Esophagus muscularis mucosa (tissue), 4 donors: ENCODE measurements at regions not wholly inside any gene's neighbourhood (a gene's known extent, or its start where the extent isn't known, plus 50 kb on each side); places are given as distances from the start of the nearest gene placed in this dataset.
A peak's percentile ranks its signal among the peaks of the same experiment; 100 is the strongest.

ENCODE experiments used
- DNase-seq: peaks from one replicate; pipeline ENCODE4 v3.0.0-alpha.2; 2017; ENCODE audit errors: extremely low spot score
- H3K27ac ChIP-seq, 4 donors: fragments of 200-600 bp; sonication (generic); replicated peaks in 1 of 4; 1 replicate in 3 of 4; 2 replicates in 1 of 4; pipeline ENCODE4 v1.5.1; 2016 to 2019; ENCODE audit warnings: mild to moderate bottlenecking in 1 of 4
- H3K27me3 ChIP-seq, 4 donors: fragments of 200-600 bp; sonication (generic); one replicate each; pipeline versions ENCODE4 v1.5.1 to v1.6.0; 2016 to 2019
- H3K36me3 ChIP-seq, 4 donors: fragments of 200-600 bp; sonication (generic); one replicate each; pipeline ENCODE4 v1.5.1; 2016 to 2019
- H3K4me1 ChIP-seq, 4 donors: fragments of 200-600 bp; sonication (generic); one replicate each; pipeline ENCODE4 v1.5.1; 2016 to 2019
- H3K4me3 ChIP-seq, 4 donors: fragments of 200-600 bp; sonication (generic); 1 replicate in 2 of 4; 2 replicates in 2 of 4; pipeline ENCODE4 v1.5.1; 2016 to 2019; ENCODE audit warnings: mild to moderate bottlenecking in 4 of 4, moderate library complexity in 1 of 4
- H3K9me3 ChIP-seq, 4 donors: fragments of 200-600 bp; sonication (generic); 1 replicate in 3 of 4; 2 replicates in 1 of 4; pipeline ENCODE4 v1.5.1; 2016 to 2019
- EP300 ChIP-seq: sonication (generic); formaldehyde crosslinking; IDR thresholded peaks from one replicate; pipeline ENCODE4 v1.6.1; 2017; ENCODE audit warnings: antibody characterized with exemption
- POLR2A ChIP-seq: fragments of 450-650 bp; IDR thresholded peaks from one replicate; pipeline ENCODE4 v1.6.1; 2017; ENCODE audit warnings: antibody characterized with exemption, moderate library complexity, mild to moderate bottlenecking, low read depth
- POLR2AphosphoS5 ChIP-seq, 2 donors: sonication (generic); formaldehyde crosslinking; IDR thresholded peaks; one replicate each; pipeline ENCODE4 v1.6.1; 2017; ENCODE audit warnings: antibody characterized with exemption in 2 of 2
- WGBS: methylation state at CpG from one replicate; pipeline ENCODE4 v1.1.5; 2018; 5-methylcytosine and 5-hydroxymethylcytosine counted together
- intact Hi-C: fragments of 100-400 bp; cut with DNase I; formaldehyde crosslinking; loops from one replicate; pipeline ENCODE4 v1.15.1; 2023
- TF ChIP-seq, protein P1 (sequence below), 3 experiments: fragments of 200-600 bp in 2 of 3; fragments of 450-650 bp in 1 of 3; sonication (generic) in 2 of 3; IDR thresholded peaks; one replicate each; pipeline ENCODE4 v1.5.1; 2017 to 2019; ENCODE audit warnings: antibody characterized with exemption in 3 of 3, mild to moderate bottlenecking in 2 of 3, moderate library complexity in 1 of 3

DNA sequence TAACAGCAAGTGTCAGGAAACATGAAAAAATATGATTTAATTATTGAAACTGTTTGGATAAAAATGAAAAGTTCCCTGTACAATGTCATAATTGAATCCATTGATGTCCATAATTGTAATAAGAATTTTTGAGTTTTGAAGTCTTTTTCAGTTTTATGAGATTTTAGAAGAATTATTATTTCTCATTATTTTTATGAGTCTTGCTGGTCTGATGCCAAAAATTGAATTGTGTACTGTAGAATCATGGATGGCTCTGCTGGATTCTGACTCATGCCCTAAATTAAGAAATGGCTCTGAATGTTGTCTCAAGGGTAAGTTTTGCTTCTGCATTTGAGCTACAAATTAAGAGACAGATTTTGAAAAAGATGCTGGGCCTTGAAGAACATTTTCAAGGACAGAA is 132.8 kb upstream of the MAP9 start:
- Histone ChIP-seq H3K4me1 (peaks cover 26 to 36% (median 29%) of the 10 kb centered on the region in 4 donors), H3K27ac (no peak overlapping the region), H3K27me3 (no peaks in the 10 kb centered on the region), H3K9me3 (no peaks in the 10 kb centered on the region), H3K4me3 (no peak overlapping the region), H3K36me3 (no peaks in the 10 kb centered on the region)
- TF ChIP-seq POLR2A (no peak), POLR2AphosphoS5 (IDR thresholded peaks at IDR 0.05) (no peak), EP300 (no peak)
- TF ChIP-seq, protein P1, sequence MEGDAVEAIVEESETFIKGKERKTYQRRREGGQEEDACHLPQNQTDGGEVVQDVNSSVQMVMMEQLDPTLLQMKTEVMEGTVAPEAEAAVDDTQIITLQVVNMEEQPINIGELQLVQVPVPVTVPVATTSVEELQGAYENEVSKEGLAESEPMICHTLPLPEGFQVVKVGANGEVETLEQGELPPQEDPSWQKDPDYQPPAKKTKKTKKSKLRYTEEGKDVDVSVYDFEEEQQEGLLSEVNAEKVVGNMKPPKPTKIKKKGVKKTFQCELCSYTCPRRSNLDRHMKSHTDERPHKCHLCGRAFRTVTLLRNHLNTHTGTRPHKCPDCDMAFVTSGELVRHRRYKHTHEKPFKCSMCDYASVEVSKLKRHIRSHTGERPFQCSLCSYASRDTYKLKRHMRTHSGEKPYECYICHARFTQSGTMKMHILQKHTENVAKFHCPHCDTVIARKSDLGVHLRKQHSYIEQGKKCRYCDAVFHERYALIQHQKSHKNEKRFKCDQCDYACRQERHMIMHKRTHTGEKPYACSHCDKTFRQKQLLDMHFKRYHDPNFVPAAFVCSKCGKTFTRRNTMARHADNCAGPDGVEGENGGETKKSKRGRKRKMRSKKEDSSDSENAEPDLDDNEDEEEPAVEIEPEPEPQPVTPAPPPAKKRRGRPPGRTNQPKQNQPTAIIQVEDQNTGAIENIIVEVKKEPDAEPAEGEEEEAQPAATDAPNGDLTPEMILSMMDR (IDR thresholded peaks at IDR 0.05): no peak
- no peak for DNase-seq
- intact Hi-C loops: no loop called here

DNA sequence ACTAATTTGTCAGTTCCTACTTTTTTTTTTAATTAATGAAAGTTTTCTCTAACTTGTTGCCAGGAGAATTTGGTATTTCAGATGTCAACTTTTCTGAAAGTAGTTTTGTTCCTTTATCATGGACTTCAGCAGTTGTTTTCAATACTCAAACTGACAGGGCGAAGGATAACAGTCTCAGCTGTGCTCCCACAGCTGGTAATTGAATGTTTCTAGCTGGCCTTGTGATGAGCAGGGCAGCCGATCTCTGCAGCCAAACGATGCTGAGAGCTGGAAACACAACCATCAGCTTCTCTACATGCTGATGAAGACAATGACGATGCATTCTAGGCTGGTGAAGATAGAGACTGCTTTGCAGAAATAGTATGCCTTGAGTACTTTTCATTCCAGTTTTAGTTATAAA is 130.0 kb upstream of the MAP9 start:
- Histone ChIP-seq H3K27ac (no peak overlapping the region), H3K4me3 (no peak overlapping the region), H3K36me3 (no peaks in the 10 kb centered on the region), H3K4me1 (peaks cover 8 to 23% (median 19%) of the 10 kb centered on the region in 4 donors), H3K9me3 (no peaks in the 10 kb centered on the region), H3K27me3 (no peaks in the 10 kb centered on the region)
- TF ChIP-seq POLR2A (no peak), POLR2AphosphoS5 (IDR thresholded peaks at IDR 0.05) (no peak), EP300 (no peak)
- TF ChIP-seq, protein P1 (IDR thresholded peaks at IDR 0.05): no peak
- intact Hi-C loops: no loop called here
- WGBS: 57% methylated on average over 4 of the region's 4 CpGs
- DNase-seq: no peak

DNA sequence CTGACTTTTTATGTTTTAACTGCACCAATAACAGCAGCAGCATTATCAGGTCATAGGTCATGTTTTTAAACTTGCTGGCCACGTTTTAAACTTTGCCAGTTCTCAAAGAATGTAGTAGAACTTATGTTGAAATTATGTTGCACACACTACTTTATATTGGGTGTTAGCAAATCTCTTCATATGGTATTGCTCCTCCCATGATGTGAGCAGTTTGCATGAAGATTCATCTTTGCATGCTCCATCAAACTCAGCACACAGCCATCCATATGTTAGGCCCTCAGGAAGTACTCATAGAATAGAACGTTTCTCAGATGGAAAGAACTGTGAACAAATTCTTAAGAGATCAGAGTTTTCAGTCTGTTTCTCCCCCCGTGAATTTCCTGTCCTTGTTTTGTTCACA is 128.6 kb upstream of the MAP9 start:
- Histone ChIP-seq H3K4me1 (peaks cover 4 to 21% (median 16%) of the 10 kb centered on the region in 4 donors), H3K27ac (no peak overlapping the region), H3K4me3 (no peak overlapping the region), H3K36me3 (no peaks in the 10 kb centered on the region), H3K9me3 (no peaks in the 10 kb centered on the region), H3K27me3 (no peaks in the 10 kb centered on the region)
- intact Hi-C loops: no loop called here
- no peak for DNase-seq
- TF ChIP-seq, protein P1 (IDR thresholded peaks at IDR 0.05): no peak
- TF ChIP-seq EP300 (no peak), POLR2A (no peak), POLR2AphosphoS5 (IDR thresholded peaks at IDR 0.05) (no peak)
- WGBS: 63% methylated on average over 3 of the region's 3 CpGs

DNA sequence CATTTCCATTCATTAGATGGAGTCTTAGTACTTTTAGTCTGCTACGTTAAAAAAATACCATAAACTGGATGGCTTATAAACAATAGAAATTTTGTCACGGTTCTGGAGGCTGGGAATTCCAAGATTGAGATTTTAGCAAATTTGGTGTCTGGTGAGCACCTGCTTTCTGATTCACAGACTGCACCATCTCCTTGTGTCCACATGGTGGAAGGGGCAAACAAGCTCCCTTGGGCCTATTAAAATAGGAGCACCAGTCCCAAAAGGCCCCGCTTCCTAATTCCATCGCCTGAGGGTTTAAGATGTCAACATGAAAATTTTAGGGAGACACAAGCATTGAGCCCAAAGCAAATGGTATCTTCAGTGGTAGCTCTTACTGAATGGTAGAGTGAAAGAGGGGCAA is 120.5 kb upstream of the MAP9 start:
- H3K4me1 ChIP-seq: peaks cover 0 to 19% (median 7%) of the 10 kb centered on the region in 4 donors
- H3K4me3 ChIP-seq: no peak overlapping the region
- intact Hi-C loops: no loop called here

DNA sequence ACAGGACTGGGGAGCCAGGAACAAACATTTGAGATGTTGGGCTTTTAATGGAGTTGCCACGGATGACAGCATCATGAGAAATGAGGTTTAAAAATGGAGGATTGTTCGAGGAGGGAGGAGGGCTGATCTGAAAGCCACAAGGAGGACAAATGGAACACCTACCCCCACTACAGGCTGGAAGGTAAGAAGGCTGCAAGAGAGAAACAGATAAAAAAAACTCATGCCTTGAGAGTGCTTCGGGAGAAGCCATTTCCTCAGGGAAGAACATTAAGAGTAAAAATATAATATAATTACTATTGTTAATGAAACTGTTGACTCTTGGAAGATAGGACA is 119.5 kb upstream of the MAP9 start:
- no peak overlapping the region for H3K4me3 ChIP-seq
- DNase-seq: no peak
- H3K9me3 ChIP-seq: no peaks in the 10 kb centered on the region
- no peak overlapping the region for H3K27ac ChIP-seq
- TF ChIP-seq, protein P1 (IDR thresholded peaks at IDR 0.05): no peak
- TF ChIP-seq POLR2A (no peak), EP300 (no peak), POLR2AphosphoS5 (IDR thresholded peaks at IDR 0.05) (no peak)
- WGBS: 58% methylated on average over 3 of the region's 3 CpGs
- H3K27me3 ChIP-seq: no peaks in the 10 kb centered on the region
- peaks cover 0 to 19% (median 7%) of the 10 kb centered on the region in 4 donors for H3K4me1 ChIP-seq
- intact Hi-C loops: no loop called here
- no peaks in the 10 kb centered on the region for H3K36me3 ChIP-seq

More for the DNA sequence above, 120.5 kb upstream of the MAP9 start:
- Histone ChIP-seq H3K9me3 (no peaks in the 10 kb centered on the region), H3K27ac (no peak overlapping the region), H3K27me3 (no peaks in the 10 kb centered on the region), H3K36me3 (no peaks in the 10 kb centered on the region)
- 87% methylated on average over 4 of the region's 4 CpGs for WGBS
- peak; percentile 66 for DNase-seq
- TF ChIP-seq, protein P1 (IDR thresholded peaks at IDR 0.05): peak in 1 of 3 experiments; percentile 5
- TF ChIP-seq POLR2A (no peak), POLR2AphosphoS5 (IDR thresholded peaks at IDR 0.05) (no peak), EP300 (no peak)
